RWPE2 (cell line): ENCODE measurements at regions not wholly inside any gene's neighbourhood (a gene's known extent, or its start where the extent isn't known, plus 50 kb on each side); places are given as distances from the start of the nearest gene placed in this dataset.

Source experiments
- ATAC-seq: fragments of 200-7000 bp; cut with Tn5 transposase; 3 replicates; pipeline ENCODE4 v1.9.1; 2021; ENCODE audit warnings: low read depth
- DNase-seq: peaks from one replicate; pipeline ENCODE4 v3.0.0-alpha.2; 2020; ENCODE audit warnings: low spot score
- H3K27ac ChIP-seq: fragments of 450-650 bp; 2 replicates; pipeline ENCODE4 v1.5.1; 2017; ENCODE audit warnings: mild to moderate bottlenecking; ENCODE audit not compliant: poor library complexity, severe bottlenecking
- H3K27me3 ChIP-seq: fragments of 250-450 bp; sonication (Bioruptor Pico); 2 replicates; pipeline ENCODE4 v1.5.1; 2021; ENCODE audit warnings: mild to moderate bottlenecking, moderate library complexity; ENCODE audit not compliant: insufficient read depth, poor library complexity, severe bottlenecking
- H3K36me3 ChIP-seq: fragments of 250-450 bp; sonication (Bioruptor Pico); 2 replicates; pipeline ENCODE4 v1.5.1; 2020; ENCODE audit warnings: low read depth, mild to moderate bottlenecking, moderate library complexity
- H3K4me1 ChIP-seq: fragments of 250-450 bp; sonication (Bioruptor Pico); 2 replicates; pipeline ENCODE4 v1.5.1; 2021; ENCODE audit warnings: mild to moderate bottlenecking, moderate library complexity; ENCODE audit not compliant: insufficient read depth, poor library complexity, severe bottlenecking
- H3K4me3 ChIP-seq: fragments of 250-450 bp; sonication (Bioruptor Pico); 2 replicates; pipeline ENCODE4 v1.5.1; 2021; ENCODE audit warnings: mild to moderate bottlenecking, moderate library complexity; ENCODE audit not compliant: severe bottlenecking
- H3K9me3 ChIP-seq: fragments of 250-450 bp; sonication (Bioruptor Pico); 2 replicates; pipeline ENCODE4 v1.5.1; 2021; ENCODE audit warnings: mild to moderate bottlenecking, moderate library complexity; ENCODE audit not compliant: severe bottlenecking
- TF ChIP-seq, protein P1 (sequence below): fragments of 450-650 bp; IDR thresholded peaks from one replicate; pipeline ENCODE4 v1.5.1; 2017; ENCODE audit warnings: mild to moderate bottlenecking, moderate library complexity; ENCODE audit not compliant: poor library complexity, severe bottlenecking

GRCh38 chr12:87923361-87923760, 105.8 kb downstream of the C12orf50 start:
- DNase-seq = no peak
- Histone ChIP-seq H3K27ac (no peak overlapping the region), H3K4me1 (no peaks in the 10 kb centered on the region), H3K4me3 (no peak overlapping the region), H3K9me3 (no peaks in the 10 kb centered on the region), H3K27me3 (no peaks in the 10 kb centered on the region), H3K36me3 (no peaks in the 10 kb centered on the region)
- no peak for ATAC-seq
- TF ChIP-seq, protein P1, sequence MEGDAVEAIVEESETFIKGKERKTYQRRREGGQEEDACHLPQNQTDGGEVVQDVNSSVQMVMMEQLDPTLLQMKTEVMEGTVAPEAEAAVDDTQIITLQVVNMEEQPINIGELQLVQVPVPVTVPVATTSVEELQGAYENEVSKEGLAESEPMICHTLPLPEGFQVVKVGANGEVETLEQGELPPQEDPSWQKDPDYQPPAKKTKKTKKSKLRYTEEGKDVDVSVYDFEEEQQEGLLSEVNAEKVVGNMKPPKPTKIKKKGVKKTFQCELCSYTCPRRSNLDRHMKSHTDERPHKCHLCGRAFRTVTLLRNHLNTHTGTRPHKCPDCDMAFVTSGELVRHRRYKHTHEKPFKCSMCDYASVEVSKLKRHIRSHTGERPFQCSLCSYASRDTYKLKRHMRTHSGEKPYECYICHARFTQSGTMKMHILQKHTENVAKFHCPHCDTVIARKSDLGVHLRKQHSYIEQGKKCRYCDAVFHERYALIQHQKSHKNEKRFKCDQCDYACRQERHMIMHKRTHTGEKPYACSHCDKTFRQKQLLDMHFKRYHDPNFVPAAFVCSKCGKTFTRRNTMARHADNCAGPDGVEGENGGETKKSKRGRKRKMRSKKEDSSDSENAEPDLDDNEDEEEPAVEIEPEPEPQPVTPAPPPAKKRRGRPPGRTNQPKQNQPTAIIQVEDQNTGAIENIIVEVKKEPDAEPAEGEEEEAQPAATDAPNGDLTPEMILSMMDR = no peak

DNA sequence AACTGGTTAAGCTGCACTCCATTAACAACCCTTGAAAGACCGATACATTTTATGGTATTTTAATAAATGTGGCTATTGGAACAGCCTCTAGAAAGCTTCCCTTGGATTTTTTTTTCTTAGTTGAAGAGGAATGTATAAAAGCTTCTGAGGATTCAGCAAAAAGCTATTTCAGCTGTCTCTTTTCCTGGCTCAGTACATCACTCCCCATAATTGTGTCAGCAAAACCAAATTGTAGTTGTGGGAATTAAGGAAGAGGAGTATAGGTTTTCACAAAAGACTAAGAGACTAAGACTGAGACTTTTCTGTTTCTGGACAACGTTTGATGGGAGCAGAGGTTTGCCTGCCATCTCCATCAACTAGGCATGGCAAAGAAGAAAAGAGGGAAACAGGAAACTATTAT, 106.5 kb downstream of the C12orf50 start:
- TF ChIP-seq, protein P1 = no peak
- H3K4me1 ChIP-seq = no peaks in the 10 kb centered on the region
- no peak overlapping the region for H3K4me3 ChIP-seq
- H3K9me3 ChIP-seq = no peaks in the 10 kb centered on the region
- H3K27ac ChIP-seq = no peak overlapping the region
- no peak for DNase-seq
- H3K36me3 ChIP-seq = no peaks in the 10 kb centered on the region
- no peaks in the 10 kb centered on the region for H3K27me3 ChIP-seq
- no peak for ATAC-seq

DNA sequence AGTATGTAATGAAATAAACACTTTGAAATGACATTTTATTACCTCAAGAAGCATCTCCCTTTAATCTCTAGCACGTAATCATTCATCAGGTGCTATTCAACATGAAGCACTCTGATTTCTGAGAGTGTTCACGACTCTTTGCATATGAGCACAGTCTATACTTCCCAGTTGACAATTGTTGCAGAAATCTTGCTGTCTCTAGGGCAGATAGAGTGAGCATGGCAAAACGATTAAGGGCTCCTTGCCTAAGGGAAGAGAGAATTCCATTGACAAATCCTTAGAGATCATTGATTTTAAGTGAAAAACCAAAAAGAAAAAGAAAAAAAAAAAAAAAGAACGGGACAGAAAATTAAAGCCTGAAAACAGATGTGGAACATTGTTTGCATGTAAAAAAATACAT, 107.6 kb downstream of the C12orf50 start:
- ATAC-seq (no peak), DNase-seq (no peak)
- Histone ChIP-seq H3K4me3 (no peak overlapping the region), H3K27me3 (no peaks in the 10 kb centered on the region), H3K27ac (no peak overlapping the region), H3K36me3 (no peaks in the 10 kb centered on the region), H3K9me3 (no peaks in the 10 kb centered on the region), H3K4me1 (no peaks in the 10 kb centered on the region)
- TF ChIP-seq, protein P1 = no peak

DNA sequence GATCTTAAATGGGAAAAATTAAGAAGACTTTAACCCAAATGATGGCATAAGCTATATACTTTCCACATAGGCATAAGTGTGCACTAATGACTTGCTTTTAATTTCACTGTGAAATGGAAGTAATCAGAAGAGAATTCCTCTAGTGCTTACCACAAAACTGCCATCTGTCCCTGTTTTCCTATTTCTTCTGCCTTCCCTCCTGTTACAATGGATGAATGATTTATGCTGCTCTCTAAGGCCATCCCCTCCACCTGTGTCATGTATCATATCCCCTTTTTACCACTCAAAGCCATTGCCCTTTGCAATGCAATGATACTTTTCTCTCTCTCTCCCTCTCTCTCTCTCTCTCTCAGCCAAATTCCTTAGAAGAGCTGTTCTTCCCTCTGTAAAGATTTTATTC, 109.1 kb downstream of the C12orf50 start:
- DNase-seq (no peak), ATAC-seq (no peak)
- H3K4me3 ChIP-seq = no peak overlapping the region
- H3K36me3 ChIP-seq = no peaks in the 10 kb centered on the region
- TF ChIP-seq, protein P1 = no peak
- no peaks in the 10 kb centered on the region for H3K9me3 ChIP-seq
- no peaks in the 10 kb centered on the region for H3K4me1 ChIP-seq
- no peak overlapping the region for H3K27ac ChIP-seq
- H3K27me3 ChIP-seq = no peaks in the 10 kb centered on the region

- no peaks in the 10 kb centered on the region for H3K27me3 ChIP-seq
- no peak for DNase-seq
- TF ChIP-seq, protein P1 = no peak
Observed at GRCh38 chr12:87901457-87901856, 127.7 kb downstream of the C12orf50 start.

More at GRCh38 chr12:87901457-87901856, 127.7 kb downstream of the C12orf50 start:
- H3K4me3 ChIP-seq = no peak overlapping the region
- H3K27ac ChIP-seq = no peak overlapping the region
- no peaks in the 10 kb centered on the region for H3K36me3 ChIP-seq
- no peaks in the 10 kb centered on the region for H3K9me3 ChIP-seq
- H3K4me1 ChIP-seq = no peaks in the 10 kb centered on the region
- peak; percentile 10; the same call in 1 of the 3 replicates for ATAC-seq
